ENCODE measurements at regions not wholly inside any gene's neighbourhood (a gene's known extent, or its start where the extent isn't known, plus 50 kb on each side); places are given as distances from the start of the nearest gene placed in this dataset.

DNA sequence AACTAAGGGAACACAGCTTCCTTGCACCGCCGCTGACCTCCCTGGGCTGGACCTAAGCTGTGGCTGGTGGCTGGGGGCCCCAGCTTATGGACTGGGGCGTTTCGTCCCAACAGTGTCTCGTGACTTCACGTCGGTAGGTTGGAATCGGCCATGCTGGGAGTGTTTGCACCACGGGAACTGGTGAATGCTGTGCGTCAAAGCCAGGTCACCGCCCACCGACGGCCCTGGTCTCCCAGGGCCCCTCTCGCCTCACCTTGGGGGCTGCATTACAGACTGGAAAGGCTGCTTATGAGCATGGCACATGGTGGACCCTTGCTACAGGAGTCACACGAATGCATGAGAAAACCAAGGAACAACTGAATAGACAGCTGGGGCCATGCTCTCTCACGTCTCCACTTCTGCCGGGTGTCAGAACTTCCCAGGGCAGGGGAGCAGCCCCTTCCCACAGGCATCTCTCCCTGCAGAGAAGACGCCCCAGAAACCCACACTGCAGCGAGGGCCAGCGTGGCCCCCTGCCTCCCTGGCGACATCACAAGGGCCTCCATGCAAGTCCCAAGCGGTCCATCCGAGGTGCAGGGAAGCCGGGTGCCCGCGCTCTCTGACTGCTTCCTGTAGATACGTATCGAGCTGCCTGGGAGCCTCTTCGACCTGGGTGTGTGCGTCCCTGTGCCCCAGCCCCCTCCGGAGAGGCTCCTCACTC lies 81.7 kb downstream of the SIK1 start:
- TF ChIP-seq, protein P1, sequence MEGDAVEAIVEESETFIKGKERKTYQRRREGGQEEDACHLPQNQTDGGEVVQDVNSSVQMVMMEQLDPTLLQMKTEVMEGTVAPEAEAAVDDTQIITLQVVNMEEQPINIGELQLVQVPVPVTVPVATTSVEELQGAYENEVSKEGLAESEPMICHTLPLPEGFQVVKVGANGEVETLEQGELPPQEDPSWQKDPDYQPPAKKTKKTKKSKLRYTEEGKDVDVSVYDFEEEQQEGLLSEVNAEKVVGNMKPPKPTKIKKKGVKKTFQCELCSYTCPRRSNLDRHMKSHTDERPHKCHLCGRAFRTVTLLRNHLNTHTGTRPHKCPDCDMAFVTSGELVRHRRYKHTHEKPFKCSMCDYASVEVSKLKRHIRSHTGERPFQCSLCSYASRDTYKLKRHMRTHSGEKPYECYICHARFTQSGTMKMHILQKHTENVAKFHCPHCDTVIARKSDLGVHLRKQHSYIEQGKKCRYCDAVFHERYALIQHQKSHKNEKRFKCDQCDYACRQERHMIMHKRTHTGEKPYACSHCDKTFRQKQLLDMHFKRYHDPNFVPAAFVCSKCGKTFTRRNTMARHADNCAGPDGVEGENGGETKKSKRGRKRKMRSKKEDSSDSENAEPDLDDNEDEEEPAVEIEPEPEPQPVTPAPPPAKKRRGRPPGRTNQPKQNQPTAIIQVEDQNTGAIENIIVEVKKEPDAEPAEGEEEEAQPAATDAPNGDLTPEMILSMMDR (IDR thresholded peaks at IDR 0.05; ENCODE audit: unreplicated experiment) = no peak
- Mint-ChIP-seq H3K9me3 (ENCODE audit: unreplicated experiment) (no peaks in the 10 kb centered on the region), H3K36me3 (ENCODE audit: low read depth, unreplicated experiment) (no peaks in the 10 kb centered on the region)

DNA sequence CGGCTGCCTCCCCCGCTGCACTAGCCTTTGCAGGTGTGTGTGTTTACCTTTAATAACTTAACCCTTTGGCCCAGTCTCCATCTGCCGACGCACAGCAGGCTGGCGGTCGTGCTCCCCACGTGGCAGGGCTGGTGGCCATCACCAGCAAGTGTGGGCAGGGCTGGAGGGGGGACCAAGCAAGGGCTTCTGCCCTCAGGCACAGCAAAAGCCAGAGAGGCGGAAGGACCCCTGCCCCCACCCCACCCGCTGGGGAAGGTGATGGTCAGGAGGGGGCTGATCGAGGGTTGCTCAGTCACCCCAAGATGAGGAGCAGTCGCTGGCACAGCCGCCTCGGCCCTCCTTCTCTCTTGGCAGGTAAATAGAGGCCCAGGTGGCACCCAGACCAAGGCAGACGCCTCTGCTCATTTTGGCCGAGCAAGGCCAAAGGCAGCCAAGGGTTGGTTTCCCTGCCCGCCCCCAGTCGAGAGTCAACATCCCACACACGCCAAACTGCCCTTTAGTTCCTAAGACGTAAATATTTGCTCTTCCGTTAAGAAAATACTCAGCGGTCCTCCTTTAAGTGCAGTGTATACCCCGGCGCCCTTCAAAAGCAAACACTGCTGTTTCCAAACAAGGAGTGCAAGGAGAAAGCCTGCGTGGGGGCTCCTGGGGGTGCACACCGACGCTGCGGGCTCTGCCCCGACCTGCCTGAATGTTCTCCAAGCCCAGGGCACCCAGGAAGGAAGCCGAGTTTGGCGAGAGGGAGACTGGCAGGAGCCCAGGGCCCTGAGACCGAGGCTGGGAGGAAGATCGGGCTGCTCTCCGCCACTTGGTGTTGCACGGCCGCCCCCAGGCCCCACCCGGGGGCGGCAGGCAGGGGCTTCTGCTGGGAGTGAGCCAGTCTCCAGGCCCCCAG lies 82.7 kb downstream of the SIK1 start:
- Mint-ChIP-seq H3K9me3 (ENCODE audit: unreplicated experiment) (no peaks in the 10 kb centered on the region), H3K36me3 (ENCODE audit: low read depth, unreplicated experiment) (no peaks in the 10 kb centered on the region), H3K4me3 (ENCODE audit: unreplicated experiment) (no peak overlapping the region), H3K4me1 (ENCODE audit: unreplicated experiment) (peaks cover 13% of the 10 kb centered on the region), H3K27ac (ENCODE audit: unreplicated experiment) (no peak overlapping the region), H3K27me3 (ENCODE audit: unreplicated experiment) (peaks cover 6% of the 10 kb centered on the region)
- TF ChIP-seq, protein P1 (IDR thresholded peaks at IDR 0.05; ENCODE audit: unreplicated experiment) = no peak
- no peak for DNase-seq (ENCODE audit: low spot score)

More for the DNA sequence above, 81.7 kb downstream of the SIK1 start:
- no peak for DNase-seq (ENCODE audit: low spot score)
- Mint-ChIP-seq H3K27me3 (ENCODE audit: unreplicated experiment) (peaks cover 6% of the 10 kb centered on the region), H3K4me3 (ENCODE audit: unreplicated experiment) (no peak overlapping the region), H3K4me1 (ENCODE audit: unreplicated experiment) (peaks cover 10% of the 10 kb centered on the region), H3K27ac (ENCODE audit: unreplicated experiment) (no peak overlapping the region)

DNA sequence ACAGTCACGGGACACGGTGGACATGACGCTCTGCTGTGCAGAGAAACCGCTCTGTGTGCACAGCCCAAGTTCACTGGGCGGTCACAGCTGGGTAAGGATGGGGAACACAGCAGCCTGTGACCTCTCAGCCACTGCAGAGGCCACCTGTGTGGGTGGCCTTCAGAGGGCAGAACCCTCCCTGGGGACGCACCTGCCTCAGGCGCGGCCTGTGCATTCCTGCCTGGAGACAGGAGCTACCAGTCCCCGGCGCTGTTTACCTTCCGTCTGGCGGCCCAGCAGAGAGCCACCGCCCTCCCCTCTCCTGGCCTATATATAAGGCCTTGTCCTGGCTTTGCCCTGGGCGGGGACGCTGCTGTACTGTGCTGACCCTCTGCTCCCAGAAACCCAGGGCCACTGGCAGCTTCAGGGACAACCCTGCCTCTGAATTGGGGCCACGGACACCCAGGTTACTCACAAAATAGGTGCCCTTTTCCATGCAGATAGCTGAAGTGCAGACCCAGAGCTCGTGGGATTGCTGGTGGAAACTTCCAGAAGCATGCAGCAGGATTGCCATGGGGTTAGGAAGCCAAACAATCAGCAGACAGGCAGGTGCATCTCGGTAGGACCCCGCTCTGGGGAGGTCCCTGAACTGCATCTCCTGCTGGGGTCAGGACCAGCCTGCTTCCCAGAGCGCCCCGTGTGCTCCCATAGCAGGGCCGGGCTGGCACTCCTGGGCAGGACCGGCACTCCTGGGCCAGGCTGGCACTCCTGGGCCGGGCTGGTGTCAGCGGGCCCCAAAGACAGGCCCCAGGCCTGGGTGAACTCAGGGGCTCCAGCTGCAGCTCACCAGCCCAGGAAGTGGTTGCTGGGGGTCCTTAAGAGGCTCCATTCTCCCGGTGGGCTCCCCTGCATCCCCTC lies 83.6 kb downstream of the SIK1 start:
- no peak for DNase-seq (ENCODE audit: low spot score)
- H3K27ac Mint-ChIP-seq (ENCODE audit: unreplicated experiment) = no peak overlapping the region
- H3K36me3 Mint-ChIP-seq (ENCODE audit: low read depth, unreplicated experiment) = no peaks in the 10 kb centered on the region
- H3K9me3 Mint-ChIP-seq (ENCODE audit: unreplicated experiment) = no peaks in the 10 kb centered on the region
- peaks cover 6% of the 10 kb centered on the region for H3K27me3 Mint-ChIP-seq (ENCODE audit: unreplicated experiment)
- peaks cover 12% of the 10 kb centered on the region for H3K4me1 Mint-ChIP-seq (ENCODE audit: unreplicated experiment)
- TF ChIP-seq, protein P1 (IDR thresholded peaks at IDR 0.05; ENCODE audit: unreplicated experiment) = no peak
- H3K4me3 Mint-ChIP-seq (ENCODE audit: unreplicated experiment) = no peak overlapping the region

DNA sequence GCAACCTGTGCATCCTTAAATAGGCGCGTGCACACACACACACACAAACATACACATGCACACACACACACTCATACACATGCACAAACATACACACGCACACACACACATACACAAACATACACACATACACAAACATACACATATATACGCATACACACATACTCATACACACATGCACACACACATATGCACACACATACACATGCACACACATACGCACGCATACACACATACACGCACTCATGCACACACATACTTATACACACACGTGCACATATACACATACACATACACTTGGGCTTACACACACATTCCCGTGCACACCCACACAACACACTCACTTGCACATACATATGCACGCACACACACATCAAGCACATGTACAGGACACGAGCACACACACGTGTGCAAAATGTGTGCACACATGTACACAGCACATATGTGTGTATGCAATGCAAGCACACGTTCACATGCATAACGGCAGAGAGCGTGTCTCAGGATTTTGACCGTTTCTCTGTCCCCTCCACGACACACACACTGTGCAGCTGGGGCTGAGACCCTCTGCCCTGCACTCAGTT lies 84.5 kb downstream of the SIK1 start:
- peaks cover 11% of the 10 kb centered on the region for H3K4me1 Mint-ChIP-seq (ENCODE audit: unreplicated experiment)
- H3K9me3 Mint-ChIP-seq (ENCODE audit: unreplicated experiment) = no peaks in the 10 kb centered on the region
- DNase-seq (ENCODE audit: low spot score) = no peak
- no peak overlapping the region for H3K4me3 Mint-ChIP-seq (ENCODE audit: unreplicated experiment)
- no peak overlapping the region for H3K27ac Mint-ChIP-seq (ENCODE audit: unreplicated experiment)
- TF ChIP-seq, protein P1 (IDR thresholded peaks at IDR 0.05; ENCODE audit: unreplicated experiment) = no peak
- H3K27me3 Mint-ChIP-seq (ENCODE audit: unreplicated experiment) = peaks cover 6% of the 10 kb centered on the region
- H3K36me3 Mint-ChIP-seq (ENCODE audit: low read depth, unreplicated experiment) = peaks cover 2% of the 10 kb centered on the region
